GM21423 (cell line): ENCODE measurements at regions not wholly inside any gene's neighbourhood (a gene's known extent, or its start where the extent isn't known, plus 50 kb on each side); places are given as distances from the start of the nearest gene placed in this dataset.
"Not testable (repeated sequence)": the region's sequence is repeated elsewhere in the genome, so short reads cannot be mapped to it uniquely, and the experiment has no call there.

Source experiments
- ATAC-seq: cut with Tn5 transposase; IDR thresholded peaks from one replicate; pipeline ENCODE4 v1.9.1; 2021; ENCODE audit warnings: mild to moderate bottlenecking, moderate library complexity; ENCODE audit not compliant: unreplicated experiment

DNA sequence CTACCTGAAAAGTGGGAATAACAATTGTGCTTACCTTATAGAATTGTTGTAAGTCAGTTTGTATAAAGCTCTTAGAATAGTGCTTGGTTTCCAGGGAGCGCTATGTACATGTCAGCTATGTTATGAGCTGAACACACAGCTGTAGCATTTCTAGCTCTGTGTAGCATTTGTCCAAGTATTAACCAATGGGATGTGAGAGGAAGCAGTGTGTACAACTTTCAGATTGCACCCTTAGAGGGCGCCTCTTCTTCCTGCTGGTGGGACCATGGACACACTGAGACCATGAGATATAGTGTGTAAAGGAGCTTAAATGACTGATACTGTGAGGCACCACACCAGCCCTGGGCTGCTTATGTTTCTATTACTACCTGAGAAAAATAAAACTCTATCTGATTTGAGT lies 380.2 kb downstream of the LNPK start:
- no peak for ATAC-seq

GRCh38 chr2:175620106-175620505 lies 382.0 kb downstream of the LNPK start:
- ATAC-seq, result no peak

GRCh38 chr2:175619179-175620045 lies 382.7 kb downstream of the LNPK start:
- no peak for ATAC-seq

- no peak for ATAC-seq
These were observed 389.8 kb downstream of the LNPK start for GRCh38 chr2:175612280-175612679.

DNA sequence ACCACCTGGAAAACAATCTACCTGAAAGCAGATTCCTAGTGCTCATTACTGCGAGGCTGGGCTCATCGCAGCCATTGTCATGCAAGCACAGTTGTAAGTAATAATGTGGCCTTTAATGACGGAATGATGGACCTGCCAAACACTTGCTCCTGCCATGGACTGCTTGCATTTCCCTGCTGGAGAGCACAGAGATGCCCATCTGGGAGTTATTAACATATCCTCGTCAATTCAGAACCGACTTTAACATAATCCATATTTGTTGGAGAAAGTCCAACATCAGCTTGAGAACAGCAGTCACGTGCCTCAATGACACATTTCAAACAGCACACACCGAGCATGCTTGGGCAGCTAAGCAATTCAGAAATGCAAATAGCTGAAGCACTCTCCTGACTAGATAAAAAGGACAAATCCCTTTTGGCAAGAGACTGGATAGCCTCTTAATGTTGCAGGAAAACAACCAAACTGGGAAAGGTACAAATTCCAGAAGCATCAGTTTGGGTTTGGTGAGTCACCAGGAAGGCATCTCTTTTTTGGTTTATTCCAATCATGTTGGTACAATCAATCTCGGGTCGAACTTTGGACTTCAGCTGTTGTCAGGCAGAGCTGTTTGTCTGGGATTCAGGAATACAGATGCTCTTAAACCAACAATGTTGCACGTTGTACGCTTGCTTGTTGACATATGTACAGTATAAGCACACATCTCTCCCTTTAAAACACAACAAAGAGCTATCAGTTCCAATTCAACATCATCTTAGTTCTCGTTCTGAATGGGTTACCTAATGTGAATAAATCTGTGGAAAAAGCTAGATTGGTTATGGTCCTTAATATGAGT lies 395.8 kb downstream of the LNPK start:
- no peak for ATAC-seq

GRCh38 chr2:175605640-175606009 lies 396.4 kb downstream of the LNPK start:
- no peak for ATAC-seq

GRCh38 chr2:175601969-175602368 lies 400.1 kb downstream of the LNPK start:
- ATAC-seq, result no peak

GRCh38 chr2:175599966-175600831 lies 401.9 kb downstream of the LNPK start:
- ATAC-seq, result no peak

GRCh38 chr2:175597286-175597685 lies 404.8 kb downstream of the LNPK start:
- no peak for ATAC-seq

- no peak for ATAC-seq
These were observed 406.9 kb downstream of the LNPK start for GRCh38 chr2:175595139-175595538.

DNA sequence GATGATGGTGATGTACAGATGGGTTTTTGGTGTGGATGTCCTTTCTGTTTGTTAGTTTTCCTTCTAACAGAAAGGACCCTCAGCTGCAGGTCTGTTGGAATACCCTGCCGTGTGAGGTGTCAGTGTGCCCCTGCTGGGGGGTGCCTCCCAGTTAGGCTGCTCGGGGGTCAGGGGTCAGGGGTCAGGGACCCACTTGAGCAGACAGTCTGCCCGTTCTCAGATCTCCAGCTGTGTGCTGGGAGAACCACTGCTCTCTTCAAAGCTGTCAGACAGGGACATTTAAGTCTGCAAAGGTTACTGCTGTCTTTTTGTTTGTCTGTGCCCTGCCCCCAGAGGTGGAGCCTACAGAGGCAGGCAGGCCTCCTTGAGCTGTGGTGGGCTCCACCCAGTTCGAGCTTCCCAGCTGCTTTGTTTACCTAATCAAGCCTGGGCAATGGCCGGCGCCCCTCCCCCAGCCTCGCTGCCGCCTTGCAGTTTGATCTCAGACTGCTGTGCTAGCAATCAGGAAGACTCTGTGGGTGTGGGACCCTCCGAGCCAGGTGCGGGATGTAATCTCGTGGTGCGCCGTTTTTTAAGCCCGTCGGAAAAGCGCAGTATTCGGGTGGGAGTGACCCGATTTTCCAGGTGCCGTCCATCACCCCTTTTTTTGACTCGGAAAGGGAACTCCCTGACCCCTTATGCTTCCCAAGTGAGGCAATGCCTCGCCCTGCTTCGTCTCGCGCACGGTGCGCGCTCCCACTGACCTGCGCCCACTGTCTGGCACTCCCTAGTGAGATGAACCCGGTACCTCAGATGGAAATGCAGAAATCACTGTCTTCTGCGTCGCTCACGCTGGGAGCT lies 408.2 kb downstream of the LNPK start:
- ATAC-seq, result not testable (repeated sequence)

DNA sequence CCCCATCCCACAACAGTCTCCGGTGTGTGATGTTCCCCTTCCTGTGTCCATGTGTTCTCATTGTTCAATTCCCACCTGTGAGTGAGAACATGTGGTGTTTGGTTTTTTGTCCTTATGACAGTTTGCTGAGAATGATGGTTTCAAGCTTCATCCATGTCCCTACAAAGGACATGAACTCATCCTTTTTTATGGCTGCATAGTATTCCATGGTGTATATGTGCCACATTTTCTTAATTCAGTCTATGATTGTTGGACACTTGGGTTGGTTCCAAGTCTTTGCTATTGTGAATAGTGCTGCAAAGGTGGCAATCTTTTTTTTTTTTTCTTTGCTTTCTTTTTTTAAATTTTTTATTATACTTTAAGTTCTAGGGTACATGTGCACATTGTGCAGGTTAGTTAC lies 406.7 kb upstream of the ATP5MC3 start:
- ATAC-seq, result not testable (repeated sequence)

- ATAC-seq, result no peak
These were observed 404.0 kb upstream of the ATP5MC3 start for GRCh38 chr2:175585496-175585895.

- ATAC-seq, result no peak
These were observed 399.1 kb upstream of the ATP5MC3 start for GRCh38 chr2:175580652-175581051.

- no peak for ATAC-seq
These were observed 398.1 kb upstream of the ATP5MC3 start for GRCh38 chr2:175579646-175580045.

DNA sequence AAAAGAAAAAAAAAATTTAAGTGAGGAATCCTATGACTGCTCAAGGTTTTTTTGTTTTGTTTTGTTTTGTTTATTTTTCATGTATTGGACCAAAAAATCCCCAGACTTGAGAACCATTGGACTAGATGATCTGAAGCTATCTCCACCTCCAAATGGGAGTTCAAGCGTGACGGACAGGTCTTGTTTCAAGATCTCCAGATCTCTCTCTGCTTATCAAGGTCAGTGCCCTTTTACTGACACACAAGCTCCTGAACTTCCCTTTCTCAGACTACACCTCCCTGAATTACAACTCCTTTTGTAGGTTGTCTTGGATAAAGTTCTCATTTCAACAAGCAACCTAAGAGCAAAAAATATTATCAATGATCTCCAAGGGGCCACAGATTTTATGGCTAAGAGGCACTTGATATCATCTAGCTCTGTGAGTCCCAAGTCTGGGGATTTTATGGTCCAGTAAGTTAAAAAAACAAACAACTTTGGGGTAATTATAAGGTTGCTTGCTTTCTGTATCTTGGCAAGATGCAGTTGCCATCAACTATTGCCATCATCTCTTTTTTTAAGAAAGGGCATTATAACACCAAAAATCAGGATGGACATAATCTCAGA lies 396.0 kb upstream of the ATP5MC3 start:
- no peak for ATAC-seq

GRCh38 chr2:175576875-175577274 lies 395.4 kb upstream of the ATP5MC3 start:
- ATAC-seq, result no peak

- ATAC-seq, result no peak
These were observed 394.8 kb upstream of the ATP5MC3 start for GRCh38 chr2:175576270-175576669.

DNA sequence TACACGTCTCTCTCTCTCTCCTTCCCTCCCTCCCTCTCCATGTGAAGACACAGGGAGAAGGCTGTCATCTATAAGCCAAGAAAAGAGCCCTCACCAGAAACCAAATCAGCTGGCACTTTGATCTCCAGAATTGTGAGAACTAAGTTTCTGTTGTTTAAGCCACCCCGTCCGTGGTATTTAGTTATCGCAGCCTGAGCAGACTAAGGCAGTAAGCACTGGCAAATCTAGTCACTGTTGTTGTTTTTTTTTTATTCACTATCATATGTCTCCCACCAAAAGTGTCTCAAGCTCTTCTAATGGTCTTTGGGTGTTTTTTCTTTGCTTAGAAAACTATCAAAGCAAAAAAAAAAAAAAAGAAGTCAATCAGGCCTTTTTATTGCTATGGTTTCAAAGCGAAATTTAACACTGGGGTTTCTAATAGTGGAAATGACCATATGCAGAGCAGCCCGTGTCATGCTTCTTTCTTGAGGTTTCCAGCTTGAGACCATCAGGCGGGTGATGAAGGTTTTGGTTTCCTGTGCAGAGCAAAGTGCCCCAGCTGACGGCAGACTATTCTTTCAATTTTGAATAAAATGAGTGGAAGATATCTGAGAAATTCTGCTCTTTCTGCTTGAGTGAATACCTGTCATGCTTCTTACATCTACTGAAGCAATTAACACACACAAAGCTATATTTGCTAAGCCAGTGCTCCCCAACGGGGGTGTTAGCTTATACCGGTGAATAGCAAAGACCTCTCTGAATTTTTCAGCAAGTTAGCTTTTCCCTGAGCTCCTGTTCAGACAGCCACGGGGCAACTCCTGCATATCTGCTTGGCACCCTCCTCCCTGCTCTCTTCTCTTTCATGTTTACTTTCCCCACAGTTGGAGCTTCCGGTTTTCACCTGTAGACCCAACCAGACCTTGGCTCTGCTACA lies 394.1 kb upstream of the ATP5MC3 start:
- peak; percentile 96 for ATAC-seq
